H9 (cell line): ENCODE measurements at regions not wholly inside any gene's neighbourhood (a gene's known extent, or its start where the extent isn't known, plus 50 kb on each side); places are given as distances from the start of the nearest gene placed in this dataset.

ENCODE experiments used
- DNase-seq: peaks from one replicate; pipeline ENCODE4 v3.0.0-alpha.2; 2017
- H2AFZ ChIP-seq: one replicate; pipeline ENCODE4 v1.6.1; 2013; ENCODE audit warnings: mild to moderate bottlenecking, low read length, control low read depth, moderate library complexity
- H2AK5ac ChIP-seq: 2 replicates; pipeline ENCODE4 v1.6.1; 2013; ENCODE audit warnings: low read length, control low read depth, mixed read lengths; ENCODE audit not compliant: insufficient read length
- H2BK120ac ChIP-seq: one replicate; pipeline ENCODE4 v1.6.1; 2013; ENCODE audit warnings: low read depth, mild to moderate bottlenecking, low read length, control low read depth, inconsistent platforms; ENCODE audit not compliant: poor library complexity, severe bottlenecking
- H2BK12ac ChIP-seq: 2 replicates; pipeline ENCODE4 v1.6.1; 2013; ENCODE audit warnings: low read length, control low read depth, mixed read lengths, low read depth; ENCODE audit not compliant: insufficient read length
- H2BK15ac ChIP-seq: 2 replicates; pipeline ENCODE4 v1.6.1; 2013; ENCODE audit warnings: low read depth, low read length, control low read depth
- H2BK20ac ChIP-seq: one replicate; pipeline ENCODE4 v1.6.1; 2013; ENCODE audit warnings: low read depth, mild to moderate bottlenecking, low read length, control low read depth, inconsistent platforms; ENCODE audit not compliant: poor library complexity, severe bottlenecking
- H2BK5ac ChIP-seq: 2 replicates; pipeline ENCODE4 v1.6.1; 2013; ENCODE audit warnings: low read length, control low read depth, mixed read lengths; ENCODE audit not compliant: insufficient read length
- H3K14ac ChIP-seq: 2 replicates; pipeline ENCODE4 v1.6.1; 2013; ENCODE audit warnings: low read length, control low read depth; ENCODE audit not compliant: insufficient read depth
- H3K18ac ChIP-seq: 2 replicates; pipeline ENCODE4 v1.6.1; 2013; ENCODE audit warnings: low read depth, mild to moderate bottlenecking, mixed read lengths, low read length, control low read depth; ENCODE audit not compliant: insufficient read length
- H3K23ac ChIP-seq: 2 replicates; pipeline ENCODE4 v1.6.1; 2013; ENCODE audit warnings: low read length, control low read depth, mixed read lengths, low read depth; ENCODE audit not compliant: insufficient read length
- H3K23me2 ChIP-seq: 2 replicates; pipeline ENCODE4 v1.6.1; 2013; ENCODE audit warnings: low read depth, mild to moderate bottlenecking, mixed read lengths, low read length, control low read depth; ENCODE audit not compliant: insufficient read length, poor library complexity, severe bottlenecking
- H3K27ac ChIP-seq: 2 replicates; pipeline ENCODE4 v1.5.1; 2013; ENCODE audit warnings: low read length, control low read depth, mixed read lengths, low read depth; ENCODE audit not compliant: insufficient read length
- H3K27me3 ChIP-seq: 2 replicates; pipeline ENCODE4 v1.6.1; 2013; ENCODE audit warnings: low read length, control low read depth, inconsistent platforms; ENCODE audit not compliant: insufficient read depth
- H3K4ac ChIP-seq: 2 replicates; pipeline ENCODE4 v1.6.1; 2013; ENCODE audit warnings: low read depth, mild to moderate bottlenecking, control low read depth, inconsistent platforms, low read length, moderate library complexity
- H3K4me1 ChIP-seq: 2 replicates; pipeline ENCODE4 v1.6.1; 2013; ENCODE audit warnings: low read length, control low read depth, inconsistent platforms; ENCODE audit not compliant: insufficient read depth
- H3K4me2 ChIP-seq: 2 replicates; pipeline ENCODE4 v1.6.1; 2013; ENCODE audit warnings: low read length, control low read depth, mixed read lengths; ENCODE audit not compliant: insufficient read length, insufficient read depth
- H3K56ac ChIP-seq: 2 replicates; pipeline ENCODE4 v1.6.1; 2013; ENCODE audit warnings: low read depth, mild to moderate bottlenecking, mixed read lengths, low read length, control low read depth; ENCODE audit not compliant: insufficient read length
- H3K79me1 ChIP-seq: 2 replicates; pipeline ENCODE4 v1.6.1; 2013; ENCODE audit warnings: low read depth, mild to moderate bottlenecking, moderate library complexity, low read length, control low read depth, inconsistent platforms; ENCODE audit not compliant: insufficient read depth, poor library complexity, severe bottlenecking
- H3K79me2 ChIP-seq: 2 replicates; pipeline ENCODE4 v1.6.1; 2013; ENCODE audit warnings: low read length, control low read depth, inconsistent platforms; ENCODE audit not compliant: insufficient read depth
- H3K9ac ChIP-seq: 2 replicates; pipeline ENCODE4 v1.6.1; 2013; ENCODE audit warnings: low read length, control low read depth, mixed read lengths; ENCODE audit not compliant: insufficient read length; ENCODE audit errors: extremely low read depth
- H3K9me3 ChIP-seq: one replicate; pipeline ENCODE4 v1.6.1; 2013; ENCODE audit warnings: low read depth, low read length, inconsistent platforms; ENCODE audit not compliant: control insufficient read depth
- H3T11ph ChIP-seq: one replicate; pipeline ENCODE4 v1.6.1; 2013; ENCODE audit warnings: mild to moderate bottlenecking, low read length, control low read depth, inconsistent platforms
- H4K20me1 ChIP-seq: one replicate; pipeline ENCODE4 v1.6.1; 2013; ENCODE audit not compliant: control insufficient read depth, insufficient read length, insufficient read depth
- H4K5ac ChIP-seq: 2 replicates; pipeline ENCODE4 v1.6.1; 2013; ENCODE audit warnings: low read depth, mild to moderate bottlenecking, mixed read lengths, low read length, control low read depth; ENCODE audit not compliant: insufficient read length
- H4K8ac ChIP-seq: replicated peaks from 2 replicates; pipeline ENCODE4 v1.6.1; 2013; ENCODE audit warnings: low read length, control low read depth, mixed read lengths, low read depth; ENCODE audit not compliant: insufficient read length
- H4K91ac ChIP-seq: 2 replicates; pipeline ENCODE4 v1.6.1; 2013; ENCODE audit warnings: low read depth, mild to moderate bottlenecking, moderate library complexity, mixed read lengths, low read length, control low read depth; ENCODE audit not compliant: insufficient read length
- H3K27ac Mint-ChIP-seq, 3 experiments: 2 replicates in 2 of 3; 3 replicates in 1 of 3; pipeline ENCODE4 v1.8.0; 2020 to 2021; ENCODE audit warnings: mixed read lengths in 3 of 3, mild to moderate bottlenecking in 1 of 3, moderate library complexity in 1 of 3
- H3K27me3 Mint-ChIP-seq: 2 replicates; pipeline ENCODE4 v1.8.0; 2021; ENCODE audit warnings: low read depth, mild to moderate bottlenecking, moderate library complexity, mixed read lengths
- H3K36me3 Mint-ChIP-seq, 3 experiments: 2 replicates in 2 of 3; 3 replicates in 1 of 3; pipeline ENCODE4 v1.8.0; 2020 to 2021; ENCODE audit warnings: low read depth in 3 of 3, mixed read lengths in 3 of 3; ENCODE audit not compliant: insufficient read depth in 1 of 3
- H3K4me1 Mint-ChIP-seq, 2 experiments: 2 replicates each; pipeline ENCODE4 v1.8.0; 2020; ENCODE audit warnings: mixed read lengths in 2 of 2
- H3K4me3 Mint-ChIP-seq, 2 experiments: 2 replicates in 1 of 2; 3 replicates in 1 of 2; pipeline ENCODE4 v1.8.0; 2020 to 2021; ENCODE audit warnings: mild to moderate bottlenecking in 2 of 2, mixed read lengths in 2 of 2, moderate library complexity in 1 of 2
- H3K9me3 Mint-ChIP-seq, 2 experiments: 2 replicates in 1 of 2; 3 replicates in 1 of 2; pipeline ENCODE4 v1.8.0; 2020; ENCODE audit warnings: mild to moderate bottlenecking in 2 of 2, mixed read lengths in 2 of 2, moderate library complexity in 1 of 2
- WGBS: extraction: QIAGEN DNeasy Blood & Tissue Kit; methylation state at CpG from one replicate; pipeline ENCODE4 v1.1.7; 2013; ENCODE audit warnings: missing lambda C conversion rate, low lambda C conversion rate, mixed read lengths; ENCODE audit not compliant: insufficient read length; ENCODE audit errors: extremely low coverage; 5-methylcytosine and 5-hydroxymethylcytosine counted together
- TF ChIP-seq, protein P1 (sequence below): fragments of 200-600 bp; sonication (generic); conservative IDR thresholded peaks from 3 replicates; pipeline ENCODE4 v1.8.0; 2021; ENCODE audit warnings: antibody characterized with exemption, mild to moderate bottlenecking

DNA sequence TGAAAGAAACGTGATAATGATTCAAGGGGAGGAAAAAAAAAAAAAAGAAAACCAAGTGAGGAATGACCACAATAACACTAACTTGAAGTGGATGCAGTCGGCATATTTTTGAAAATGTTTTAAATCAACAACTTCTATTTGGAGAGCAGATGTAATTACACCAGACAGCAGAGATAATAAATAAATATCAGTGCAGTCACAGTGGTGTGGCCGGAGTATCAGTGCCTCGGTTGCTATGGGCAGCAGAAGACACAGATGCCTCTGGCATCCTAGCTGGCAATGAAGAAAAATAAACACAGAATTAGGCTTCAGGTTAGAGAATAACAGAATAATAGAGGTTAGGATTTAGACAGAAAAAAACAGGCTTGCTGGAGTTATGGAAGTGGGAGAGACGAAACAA is 888.3 kb downstream of the LTN1 start:
- H3K36me3 Mint-ChIP-seq = no peaks in the 10 kb centered on the region
- no peak overlapping the region for H3K56ac ChIP-seq
- no peak overlapping the region for H3K18ac ChIP-seq
- no peaks in the 10 kb centered on the region for H3K23me2 ChIP-seq
- H4K20me1 ChIP-seq = no peaks in the 10 kb centered on the region
- no peak overlapping the region for H2BK120ac ChIP-seq
- H3K23ac ChIP-seq = no peak overlapping the region
- H2BK15ac ChIP-seq = no peak overlapping the region
- DNase-seq = no peak
- no peaks in the 10 kb centered on the region for H3K27me3 Mint-ChIP-seq
- H4K8ac ChIP-seq = no peak overlapping the region
- no peaks in the 10 kb centered on the region for H3K4me1 ChIP-seq
- H2AFZ ChIP-seq = no peak overlapping the region
- no peaks in the 10 kb centered on the region for H3K79me1 ChIP-seq
- H3K9me3 Mint-ChIP-seq = no peaks in the 10 kb centered on the region
- TF ChIP-seq, protein P1, sequence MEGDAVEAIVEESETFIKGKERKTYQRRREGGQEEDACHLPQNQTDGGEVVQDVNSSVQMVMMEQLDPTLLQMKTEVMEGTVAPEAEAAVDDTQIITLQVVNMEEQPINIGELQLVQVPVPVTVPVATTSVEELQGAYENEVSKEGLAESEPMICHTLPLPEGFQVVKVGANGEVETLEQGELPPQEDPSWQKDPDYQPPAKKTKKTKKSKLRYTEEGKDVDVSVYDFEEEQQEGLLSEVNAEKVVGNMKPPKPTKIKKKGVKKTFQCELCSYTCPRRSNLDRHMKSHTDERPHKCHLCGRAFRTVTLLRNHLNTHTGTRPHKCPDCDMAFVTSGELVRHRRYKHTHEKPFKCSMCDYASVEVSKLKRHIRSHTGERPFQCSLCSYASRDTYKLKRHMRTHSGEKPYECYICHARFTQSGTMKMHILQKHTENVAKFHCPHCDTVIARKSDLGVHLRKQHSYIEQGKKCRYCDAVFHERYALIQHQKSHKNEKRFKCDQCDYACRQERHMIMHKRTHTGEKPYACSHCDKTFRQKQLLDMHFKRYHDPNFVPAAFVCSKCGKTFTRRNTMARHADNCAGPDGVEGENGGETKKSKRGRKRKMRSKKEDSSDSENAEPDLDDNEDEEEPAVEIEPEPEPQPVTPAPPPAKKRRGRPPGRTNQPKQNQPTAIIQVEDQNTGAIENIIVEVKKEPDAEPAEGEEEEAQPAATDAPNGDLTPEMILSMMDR = no peak
- H3K4me3 Mint-ChIP-seq = no peak overlapping the region
- no peaks in the 10 kb centered on the region for H3K79me2 ChIP-seq
- H3K4me2 ChIP-seq = no peak overlapping the region
- H2BK20ac ChIP-seq = no peak overlapping the region
- no peak overlapping the region for H2AK5ac ChIP-seq
- H2BK12ac ChIP-seq = no peak overlapping the region
- H3K9me3 ChIP-seq = no peaks in the 10 kb centered on the region
- H3K27me3 ChIP-seq = no peaks in the 10 kb centered on the region
- no peak overlapping the region for H4K91ac ChIP-seq
- no peak overlapping the region for H3K27ac ChIP-seq
- H3K27ac Mint-ChIP-seq = no peak overlapping the region
- H3K4ac ChIP-seq = no peak overlapping the region
- H3K9ac ChIP-seq = no peak overlapping the region
- WGBS = no CpG with 5 or more reads among the region's 5 CpGs
- H3K4me1 Mint-ChIP-seq = no peaks in the 10 kb centered on the region
- H3T11ph ChIP-seq = no peak overlapping the region
- no peak overlapping the region for H3K14ac ChIP-seq
- no peak overlapping the region for H4K5ac ChIP-seq
- H2BK5ac ChIP-seq = no peak overlapping the region
